ENCODE measurements at regions not wholly inside any gene's neighbourhood (a gene's known extent, or its start where the extent isn't known, plus 50 kb on each side); places are given as distances from the start of the nearest gene placed in this dataset.

DNA sequence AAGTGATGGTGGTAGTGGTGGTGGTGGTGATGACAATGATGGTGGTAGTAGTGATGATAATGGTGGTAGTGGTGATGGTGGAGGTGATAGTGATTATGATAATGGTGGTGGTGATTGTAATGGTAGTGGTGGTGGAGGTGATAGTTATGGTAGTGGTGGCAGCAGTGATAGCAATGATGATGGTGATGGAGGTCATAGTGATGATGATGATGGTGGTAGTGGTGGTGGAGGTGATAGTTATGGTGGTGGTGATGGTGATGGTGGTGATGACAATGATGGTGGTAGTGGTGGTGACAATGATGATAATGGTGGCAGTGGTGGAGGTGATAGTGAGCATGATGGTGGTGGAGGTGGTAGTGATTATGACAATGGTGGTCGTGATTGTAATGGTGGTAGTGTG lies 191.7 kb upstream of the RNF32 start:
- no peak overlapping the region for H3K27ac ChIP-seq
- ATAC-seq, result no peak
- no peak overlapping the region for H3K4me3 ChIP-seq
- no peaks in the 10 kb centered on the region for H3K27me3 ChIP-seq
- no peak for DNase-seq
- TF ChIP-seq, protein P1, sequence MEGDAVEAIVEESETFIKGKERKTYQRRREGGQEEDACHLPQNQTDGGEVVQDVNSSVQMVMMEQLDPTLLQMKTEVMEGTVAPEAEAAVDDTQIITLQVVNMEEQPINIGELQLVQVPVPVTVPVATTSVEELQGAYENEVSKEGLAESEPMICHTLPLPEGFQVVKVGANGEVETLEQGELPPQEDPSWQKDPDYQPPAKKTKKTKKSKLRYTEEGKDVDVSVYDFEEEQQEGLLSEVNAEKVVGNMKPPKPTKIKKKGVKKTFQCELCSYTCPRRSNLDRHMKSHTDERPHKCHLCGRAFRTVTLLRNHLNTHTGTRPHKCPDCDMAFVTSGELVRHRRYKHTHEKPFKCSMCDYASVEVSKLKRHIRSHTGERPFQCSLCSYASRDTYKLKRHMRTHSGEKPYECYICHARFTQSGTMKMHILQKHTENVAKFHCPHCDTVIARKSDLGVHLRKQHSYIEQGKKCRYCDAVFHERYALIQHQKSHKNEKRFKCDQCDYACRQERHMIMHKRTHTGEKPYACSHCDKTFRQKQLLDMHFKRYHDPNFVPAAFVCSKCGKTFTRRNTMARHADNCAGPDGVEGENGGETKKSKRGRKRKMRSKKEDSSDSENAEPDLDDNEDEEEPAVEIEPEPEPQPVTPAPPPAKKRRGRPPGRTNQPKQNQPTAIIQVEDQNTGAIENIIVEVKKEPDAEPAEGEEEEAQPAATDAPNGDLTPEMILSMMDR (IDR thresholded peaks at IDR 0.05 in 4 of 5, conservative IDR thresholded peaks at IDR 0.05 in 1 of 5), result no peak
- TF ChIP-seq POLR2A (IDR thresholded peaks at IDR 0.05), result no peak
- in situ Hi-C loops (cut with MboI; ENCODE audit: low sequenced_read_pairs in 4 of 4), result no loop called here
- H3K4me1 ChIP-seq, result no peaks in the 10 kb centered on the region
- no peaks in the 10 kb centered on the region for H3K9me3 ChIP-seq
- no peaks in the 10 kb centered on the region for H3K36me3 ChIP-seq
- intact Hi-C loops (cut with DNase I; ENCODE audit: low total_unique reads), result no loop called here

DNA sequence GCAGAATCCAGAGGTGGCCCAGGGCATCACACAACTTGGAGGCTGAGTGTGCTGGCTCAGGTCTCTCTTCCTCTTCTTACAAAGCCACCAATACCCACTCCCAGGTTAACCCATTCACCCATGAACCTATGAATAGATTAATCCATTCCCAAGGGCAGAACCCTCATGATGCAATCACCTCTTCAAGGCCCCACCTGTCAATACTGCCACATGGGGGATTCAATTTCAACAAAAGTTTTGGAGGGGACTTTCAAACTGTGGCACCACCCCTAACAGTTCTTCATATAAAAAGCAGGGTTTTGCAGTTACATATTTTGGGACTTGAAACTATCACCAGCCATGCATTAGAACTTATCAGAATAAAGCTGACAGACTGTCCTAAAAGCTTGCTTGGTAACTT lies 193.6 kb upstream of the RNF32 start:
- Histone ChIP-seq H3K27me3 (no peaks in the 10 kb centered on the region), H3K27ac (no peak overlapping the region), H3K36me3 (no peaks in the 10 kb centered on the region), H3K4me1 (no peaks in the 10 kb centered on the region), H3K9me3 (no peaks in the 10 kb centered on the region), H3K4me3 (no peak overlapping the region)
- TF ChIP-seq POLR2A (IDR thresholded peaks at IDR 0.05), result no peak
- TF ChIP-seq, protein P1 (IDR thresholded peaks at IDR 0.05 in 4 of 5, conservative IDR thresholded peaks at IDR 0.05 in 1 of 5), result no peak
- DNase-seq, result no peak
- intact Hi-C loops (cut with DNase I; ENCODE audit: low total_unique reads) (no loop called here), in situ Hi-C loops (cut with MboI; ENCODE audit: low sequenced_read_pairs in 4 of 4) (no loop called here)
- no peak for ATAC-seq

DNA sequence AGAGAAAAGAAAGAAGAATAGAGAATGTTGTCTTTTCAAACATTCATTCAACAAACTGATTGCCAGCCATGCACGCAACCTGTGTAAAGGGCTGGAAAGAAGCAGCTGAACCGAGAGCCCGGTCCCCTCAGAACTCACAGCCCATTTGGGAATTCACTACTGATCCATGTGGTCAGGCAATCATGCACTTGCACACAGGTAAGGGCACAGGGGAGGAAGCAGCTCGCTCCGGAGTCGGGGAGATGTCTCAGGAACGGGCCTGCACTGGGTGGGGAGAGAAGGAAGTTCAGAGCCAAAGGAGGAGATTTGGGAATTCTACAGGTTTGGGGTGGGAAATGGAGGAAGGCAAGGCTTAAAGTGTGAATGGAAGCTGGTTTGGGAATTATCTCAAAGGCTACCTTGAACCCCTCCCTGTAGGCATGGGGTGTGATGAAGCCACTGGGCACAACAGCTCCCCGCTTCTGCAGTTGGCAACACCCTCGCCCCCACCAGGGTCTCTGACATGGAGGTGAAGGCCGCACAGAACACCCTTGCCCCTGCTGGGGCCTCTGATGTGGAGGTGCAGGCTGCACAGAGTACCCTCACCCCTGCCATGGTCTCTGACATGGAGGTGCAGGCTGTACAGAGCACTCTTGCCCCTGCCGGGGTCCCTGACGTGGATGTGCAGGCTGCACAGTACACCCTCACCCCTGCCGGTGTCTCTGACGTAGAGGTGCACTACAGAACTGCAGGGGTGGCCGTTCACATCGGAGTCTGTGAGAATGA lies 194.4 kb upstream of the RNF32 start:
- in situ Hi-C loops (cut with MboI; ENCODE audit: low sequenced_read_pairs in 4 of 4) (no loop called here), intact Hi-C loops (cut with DNase I; ENCODE audit: low total_unique reads) (no loop called here)
- ATAC-seq, result no peak
- no peaks in the 10 kb centered on the region for H3K36me3 ChIP-seq
- TF ChIP-seq POLR2A (IDR thresholded peaks at IDR 0.05), result no peak
- TF ChIP-seq, protein P1 (IDR thresholded peaks at IDR 0.05 in 4 of 5, conservative IDR thresholded peaks at IDR 0.05 in 1 of 5), result no peak
- H3K4me1 ChIP-seq, result no peaks in the 10 kb centered on the region
- H3K27ac ChIP-seq, result no peak overlapping the region
- no peaks in the 10 kb centered on the region for H3K27me3 ChIP-seq
- H3K9me3 ChIP-seq, result no peaks in the 10 kb centered on the region
- no peak overlapping the region for H3K4me3 ChIP-seq
- DNase-seq, result no peak

DNA sequence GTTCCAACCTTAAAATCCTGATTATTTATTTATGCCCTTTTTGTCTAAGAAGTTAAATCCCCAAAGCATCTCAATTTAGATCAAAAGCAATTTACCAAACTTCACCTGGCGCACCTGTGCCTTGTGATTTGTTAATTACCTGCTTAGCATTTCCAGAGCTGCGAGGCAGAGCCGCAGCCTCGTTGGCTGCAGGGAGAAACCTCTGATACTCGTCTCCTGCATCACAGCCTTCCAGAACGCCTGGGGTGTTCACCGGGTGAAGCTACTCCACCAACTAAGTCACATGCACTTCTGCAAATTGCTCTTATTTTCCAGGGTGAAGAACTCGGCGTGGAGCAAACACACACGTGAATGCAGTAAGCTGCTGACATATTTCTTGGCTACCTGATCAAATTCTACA lies 198.1 kb upstream of the RNF32 start:
- intact Hi-C loops (cut with DNase I; ENCODE audit: low total_unique reads) (no loop called here), in situ Hi-C loops (cut with MboI; ENCODE audit: low sequenced_read_pairs in 4 of 4) (no loop called here)
- TF ChIP-seq, protein P1 (IDR thresholded peaks at IDR 0.05 in 4 of 5, conservative IDR thresholded peaks at IDR 0.05 in 1 of 5), result no peak
- no peak for TF ChIP-seq POLR2A (IDR thresholded peaks at IDR 0.05)
- no peaks in the 10 kb centered on the region for H3K4me1 ChIP-seq
- H3K4me3 ChIP-seq, result no peak overlapping the region
- ATAC-seq (no peak), DNase-seq (no peak)
- H3K9me3 ChIP-seq, result no peaks in the 10 kb centered on the region
- H3K36me3 ChIP-seq, result no peaks in the 10 kb centered on the region
- no peaks in the 10 kb centered on the region for H3K27me3 ChIP-seq
- no peak overlapping the region for H3K27ac ChIP-seq

DNA sequence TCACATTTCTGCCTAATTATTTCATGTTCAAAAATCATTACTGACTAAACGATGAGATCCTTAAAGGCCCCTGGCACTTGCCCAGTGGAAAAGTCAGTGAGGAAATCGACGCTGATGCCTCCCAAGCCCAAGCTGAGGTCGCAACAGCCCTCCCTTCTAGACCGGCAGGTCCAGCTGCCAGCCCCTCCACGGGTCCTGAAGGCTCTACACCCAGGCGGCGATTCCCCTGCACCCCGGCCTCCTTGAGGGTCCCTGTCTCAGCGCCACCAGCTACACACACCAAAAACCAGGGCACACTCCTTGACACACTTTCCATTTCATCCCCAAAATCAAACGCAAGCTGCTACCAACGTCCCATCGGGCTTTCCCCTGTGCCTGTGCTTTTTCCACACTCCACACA lies 200.1 kb upstream of the RNF32 start:
- Histone ChIP-seq H3K27ac (no peak overlapping the region), H3K4me1 (no peaks in the 10 kb centered on the region), H3K4me3 (no peak overlapping the region), H3K36me3 (no peaks in the 10 kb centered on the region), H3K27me3 (no peaks in the 10 kb centered on the region), H3K9me3 (no peaks in the 10 kb centered on the region)
- ATAC-seq, result no peak
- intact Hi-C loops (cut with DNase I; ENCODE audit: low total_unique reads) (no loop called here), in situ Hi-C loops (cut with MboI; ENCODE audit: low sequenced_read_pairs in 4 of 4) (no loop called here)
- no peak for DNase-seq
- TF ChIP-seq, protein P1 (IDR thresholded peaks at IDR 0.05 in 4 of 5, conservative IDR thresholded peaks at IDR 0.05 in 1 of 5), result no peak
- no peak for TF ChIP-seq POLR2A (IDR thresholded peaks at IDR 0.05)

Data from gastrocnemius medialis (tissue), 4 donors.